ENCODE measurements at regions not wholly inside any gene's neighbourhood (a gene's known extent, or its start where the extent isn't known, plus 50 kb on each side); places are given as distances from the start of the nearest gene placed in this dataset.
"Not testable (repeated sequence)": the region's sequence is repeated elsewhere in the genome, so short reads cannot be mapped to it uniquely, and the experiment has no call there.

DNA sequence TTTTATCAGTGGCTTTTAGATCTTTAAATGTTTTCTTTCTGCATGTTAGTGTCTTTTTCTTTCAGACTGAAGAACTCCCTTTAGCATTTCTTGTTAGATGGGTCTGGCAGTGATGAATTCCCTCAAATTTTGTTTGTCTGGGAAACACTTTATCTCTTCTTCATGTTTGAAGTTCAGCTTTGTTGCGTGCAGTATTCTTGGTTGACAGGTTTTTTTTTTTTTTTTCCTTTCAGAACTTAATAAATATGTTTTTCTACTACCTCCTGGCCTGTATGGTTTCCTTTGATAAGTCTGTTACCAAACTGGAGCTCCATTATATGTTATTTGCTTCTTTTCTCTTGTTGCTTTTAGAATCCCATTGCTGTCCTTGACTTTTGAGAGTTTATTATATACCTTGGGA is 89.8 kb upstream of the ACKR3 start:
- H3K27ac ChIP-seq (ENCODE audit: low read depth, low read length), result no peak overlapping the region
- no peak overlapping the region for H3K4me3 ChIP-seq (ENCODE audit: low read depth in 1 of 5, low read length in 5 of 5)
- no peaks in the 10 kb centered on the region for H3K36me3 ChIP-seq (ENCODE audit: control insufficient read depth in 5 of 5, insufficient read depth in 5 of 5, low read length in 5 of 5)
- peaks cover 6 to 21% (median 18%) of the 10 kb centered on the region in 5 donors for H3K9me3 ChIP-seq (ENCODE audit: control insufficient read depth in 5 of 5, low read length in 5 of 5)
- no peak overlapping the region for H3K9ac ChIP-seq (ENCODE audit: low read length in 5 of 5)
- H3K27me3 ChIP-seq (ENCODE audit: control insufficient read depth in 5 of 5, insufficient read depth in 4 of 5, low read length in 5 of 5), result peaks cover 0 to 3% (median 0%) of the 10 kb centered on the region in 5 donors
- H3K4me1 ChIP-seq (ENCODE audit: control insufficient read depth in 5 of 5, insufficient read depth in 5 of 5, low read length in 5 of 5), result no peaks in the 10 kb centered on the region

DNA sequence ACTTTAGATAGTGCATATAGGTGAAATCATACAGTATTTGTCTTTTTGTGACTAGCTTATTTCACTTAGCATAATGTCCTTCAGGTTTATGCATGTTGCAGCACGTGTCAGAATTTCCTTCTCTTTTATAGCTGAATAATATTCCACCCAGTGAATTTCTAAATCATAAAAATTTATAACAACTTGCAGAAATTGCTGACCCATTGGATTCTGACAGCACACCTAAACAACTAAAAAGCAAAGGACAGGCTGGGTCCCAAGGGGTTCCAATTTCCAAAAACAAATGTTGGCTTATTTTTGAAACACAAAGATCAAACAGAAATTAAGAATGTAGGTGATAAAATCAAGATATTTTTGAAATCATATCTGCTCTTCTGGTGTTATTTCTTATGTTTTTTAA is 86.5 kb upstream of the ACKR3 start:
- H3K27me3 ChIP-seq (ENCODE audit: control insufficient read depth in 5 of 5, insufficient read depth in 4 of 5, low read length in 5 of 5), result peaks cover 0 to 3% (median 0%) of the 10 kb centered on the region in 5 donors

GRCh38 chr2:236485519-236485918 is 84.1 kb upstream of the ACKR3 start:
- Histone ChIP-seq H3K27ac (ENCODE audit: low read depth, low read length) (no peak overlapping the region), H3K9me3 (ENCODE audit: control insufficient read depth in 5 of 5, low read length in 5 of 5) (peaks cover 0 to 7% (median 6%) of the 10 kb centered on the region in 5 donors), H3K4me3 (ENCODE audit: low read depth in 1 of 5, low read length in 5 of 5) (no peak overlapping the region), H3K36me3 (ENCODE audit: control insufficient read depth in 5 of 5, insufficient read depth in 5 of 5, low read length in 5 of 5) (no peaks in the 10 kb centered on the region), H3K27me3 (ENCODE audit: control insufficient read depth in 5 of 5, insufficient read depth in 4 of 5, low read length in 5 of 5) (peaks cover 0 to 3% (median 0%) of the 10 kb centered on the region in 5 donors), H3K4me1 (ENCODE audit: control insufficient read depth in 5 of 5, insufficient read depth in 5 of 5, low read length in 5 of 5) (no peaks in the 10 kb centered on the region), H3K9ac (ENCODE audit: low read length in 5 of 5) (no peak overlapping the region)

More for the DNA sequence above, 86.5 kb upstream of the ACKR3 start:
- no peak overlapping the region for H3K9ac ChIP-seq (ENCODE audit: low read length in 5 of 5)
- no peak overlapping the region for H3K4me3 ChIP-seq (ENCODE audit: low read depth in 1 of 5, low read length in 5 of 5)
- H3K36me3 ChIP-seq (ENCODE audit: control insufficient read depth in 5 of 5, insufficient read depth in 5 of 5, low read length in 5 of 5), result no peaks in the 10 kb centered on the region
- peaks cover 6 to 21% (median 18%) of the 10 kb centered on the region in 5 donors for H3K9me3 ChIP-seq (ENCODE audit: control insufficient read depth in 5 of 5, low read length in 5 of 5)
- H3K27ac ChIP-seq (ENCODE audit: low read depth, low read length), result no peak overlapping the region
- no peaks in the 10 kb centered on the region for H3K4me1 ChIP-seq (ENCODE audit: control insufficient read depth in 5 of 5, insufficient read depth in 5 of 5, low read length in 5 of 5)

DNA sequence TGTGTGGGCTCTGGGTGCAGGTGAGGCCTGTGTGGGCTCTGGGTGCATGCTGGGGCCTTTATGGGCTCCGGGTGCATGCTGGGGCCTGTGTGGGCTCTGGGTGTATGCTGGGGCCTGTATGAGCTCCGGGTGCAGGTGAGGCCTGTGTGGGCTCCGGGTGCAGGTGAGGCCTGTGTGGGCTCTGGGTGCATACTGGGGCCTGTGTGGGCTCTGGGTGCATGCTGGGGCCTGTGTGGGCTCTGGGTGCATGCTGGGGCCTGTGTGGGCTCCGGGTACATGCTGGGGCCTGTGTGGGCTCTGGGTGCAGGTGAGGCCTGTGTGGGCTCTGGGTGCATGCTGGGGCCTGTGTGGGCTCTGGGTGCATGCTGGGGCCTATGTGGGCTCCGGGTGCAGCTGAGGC is 80.5 kb upstream of the ACKR3 start:
- not testable (repeated sequence) for H3K36me3 ChIP-seq (ENCODE audit: control insufficient read depth in 5 of 5, insufficient read depth in 5 of 5, low read length in 5 of 5); H3K4me1 ChIP-seq (ENCODE audit: control insufficient read depth in 5 of 5, insufficient read depth in 5 of 5, low read length in 5 of 5); H3K9ac ChIP-seq (ENCODE audit: low read length in 5 of 5); H3K9me3 ChIP-seq (ENCODE audit: control insufficient read depth in 5 of 5, low read length in 5 of 5); H3K27me3 ChIP-seq (ENCODE audit: control insufficient read depth in 5 of 5, insufficient read depth in 4 of 5, low read length in 5 of 5); H3K4me3 ChIP-seq (ENCODE audit: low read depth in 1 of 5, low read length in 5 of 5); H3K27ac ChIP-seq (ENCODE audit: low read depth, low read length)

GRCh38 chr2:236489895-236490404 is 79.7 kb upstream of the ACKR3 start:
- Histone ChIP-seq H3K4me1 (ENCODE audit: control insufficient read depth in 5 of 5, insufficient read depth in 5 of 5, low read length in 5 of 5) (no peaks in the 10 kb centered on the region), H3K9me3 (ENCODE audit: control insufficient read depth in 5 of 5, low read length in 5 of 5) (no peaks in the 10 kb centered on the region), H3K27ac (ENCODE audit: low read depth, low read length) (no peak overlapping the region), H3K9ac (ENCODE audit: low read length in 5 of 5) (no peak overlapping the region), H3K36me3 (ENCODE audit: control insufficient read depth in 5 of 5, insufficient read depth in 5 of 5, low read length in 5 of 5) (no peaks in the 10 kb centered on the region), H3K27me3 (ENCODE audit: control insufficient read depth in 5 of 5, insufficient read depth in 4 of 5, low read length in 5 of 5) (peaks cover 0 to 2% (median 0%) of the 10 kb centered on the region in 5 donors), H3K4me3 (ENCODE audit: low read depth in 1 of 5, low read length in 5 of 5) (no peak overlapping the region)

- no peak overlapping the region for H3K4me3 ChIP-seq (ENCODE audit: low read depth in 1 of 5, low read length in 5 of 5)
- H3K27ac ChIP-seq (ENCODE audit: low read depth, low read length), result no peak overlapping the region
- no peaks in the 10 kb centered on the region for H3K4me1 ChIP-seq (ENCODE audit: control insufficient read depth in 5 of 5, insufficient read depth in 5 of 5, low read length in 5 of 5)
- H3K36me3 ChIP-seq (ENCODE audit: control insufficient read depth in 5 of 5, insufficient read depth in 5 of 5, low read length in 5 of 5), result no peaks in the 10 kb centered on the region
- no peaks in the 10 kb centered on the region for H3K27me3 ChIP-seq (ENCODE audit: control insufficient read depth in 5 of 5, insufficient read depth in 4 of 5, low read length in 5 of 5)
- no peak overlapping the region for H3K9ac ChIP-seq (ENCODE audit: low read length in 5 of 5)
- no peaks in the 10 kb centered on the region for H3K9me3 ChIP-seq (ENCODE audit: control insufficient read depth in 5 of 5, low read length in 5 of 5)
These were observed 73.3 kb upstream of the ACKR3 start for GRCh38 chr2:236496340-236496739.

DNA sequence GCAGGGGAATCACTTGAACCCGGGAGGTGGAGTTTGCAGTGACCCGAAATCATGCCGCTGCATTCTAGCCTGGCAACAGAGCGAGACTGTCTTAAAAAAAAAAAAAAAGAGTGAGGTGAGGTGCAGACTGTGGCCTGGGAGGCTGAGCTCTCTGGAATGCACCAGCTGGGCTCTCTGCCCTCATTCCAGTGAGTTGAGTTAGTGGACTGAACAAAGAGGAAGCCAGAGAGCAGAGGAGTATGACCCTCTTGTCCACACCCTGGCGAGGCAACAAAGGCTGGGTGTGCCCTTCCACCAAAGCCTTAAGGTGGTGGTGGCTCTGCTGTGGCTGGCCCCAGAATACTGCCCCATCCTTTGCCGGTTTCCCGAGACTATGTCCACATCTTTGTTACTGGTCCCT is 71.3 kb upstream of the ACKR3 start:
- H3K36me3 ChIP-seq (ENCODE audit: control insufficient read depth in 5 of 5, insufficient read depth in 5 of 5, low read length in 5 of 5), result no peaks in the 10 kb centered on the region
- H3K27me3 ChIP-seq (ENCODE audit: control insufficient read depth in 5 of 5, insufficient read depth in 4 of 5, low read length in 5 of 5), result peaks cover 0 to 1% (median 0%) of the 10 kb centered on the region in 5 donors
- no peaks in the 10 kb centered on the region for H3K4me1 ChIP-seq (ENCODE audit: control insufficient read depth in 5 of 5, insufficient read depth in 5 of 5, low read length in 5 of 5)
- H3K4me3 ChIP-seq (ENCODE audit: low read depth in 1 of 5, low read length in 5 of 5), result no peak overlapping the region
- no peak overlapping the region for H3K27ac ChIP-seq (ENCODE audit: low read depth, low read length)
- no peaks in the 10 kb centered on the region for H3K9me3 ChIP-seq (ENCODE audit: control insufficient read depth in 5 of 5, low read length in 5 of 5)
- no peak overlapping the region for H3K9ac ChIP-seq (ENCODE audit: low read length in 5 of 5)

GRCh38 chr2:236499691-236500578 is 69.7 kb upstream of the ACKR3 start:
- Histone ChIP-seq H3K36me3 (ENCODE audit: control insufficient read depth in 5 of 5, insufficient read depth in 5 of 5, low read length in 5 of 5) (no peaks in the 10 kb centered on the region), H3K9me3 (ENCODE audit: control insufficient read depth in 5 of 5, low read length in 5 of 5) (no peaks in the 10 kb centered on the region), H3K27ac (ENCODE audit: low read depth, low read length) (no peak overlapping the region), H3K4me1 (ENCODE audit: control insufficient read depth in 5 of 5, insufficient read depth in 5 of 5, low read length in 5 of 5) (no peaks in the 10 kb centered on the region), H3K4me3 (ENCODE audit: low read depth in 1 of 5, low read length in 5 of 5) (no peak overlapping the region), H3K9ac (ENCODE audit: low read length in 5 of 5) (no peak overlapping the region), H3K27me3 (ENCODE audit: control insufficient read depth in 5 of 5, insufficient read depth in 4 of 5, low read length in 5 of 5) (peaks cover 0 to 3% (median 0%) of the 10 kb centered on the region in 5 donors)

- Histone ChIP-seq H3K9ac (ENCODE audit: low read length in 5 of 5) (no peak overlapping the region), H3K9me3 (ENCODE audit: control insufficient read depth in 5 of 5, low read length in 5 of 5) (no peaks in the 10 kb centered on the region), H3K4me1 (ENCODE audit: control insufficient read depth in 5 of 5, insufficient read depth in 5 of 5, low read length in 5 of 5) (no peaks in the 10 kb centered on the region), H3K27ac (ENCODE audit: low read depth, low read length) (no peak overlapping the region), H3K36me3 (ENCODE audit: control insufficient read depth in 5 of 5, insufficient read depth in 5 of 5, low read length in 5 of 5) (no peaks in the 10 kb centered on the region), H3K4me3 (ENCODE audit: low read depth in 1 of 5, low read length in 5 of 5) (no peak overlapping the region), H3K27me3 (ENCODE audit: control insufficient read depth in 5 of 5, insufficient read depth in 4 of 5, low read length in 5 of 5) (peaks cover 0 to 8% (median 3%) of the 10 kb centered on the region in 5 donors)
These were observed 68.6 kb upstream of the ACKR3 start for GRCh38 chr2:236501026-236501425.

- H3K9me3 ChIP-seq (ENCODE audit: control insufficient read depth in 5 of 5, low read length in 5 of 5), result no peaks in the 10 kb centered on the region
- H3K36me3 ChIP-seq (ENCODE audit: control insufficient read depth in 5 of 5, insufficient read depth in 5 of 5, low read length in 5 of 5), result no peaks in the 10 kb centered on the region
- peaks cover 0 to 8% (median 4%) of the 10 kb centered on the region in 5 donors for H3K27me3 ChIP-seq (ENCODE audit: control insufficient read depth in 5 of 5, insufficient read depth in 4 of 5, low read length in 5 of 5)
- H3K4me1 ChIP-seq (ENCODE audit: control insufficient read depth in 5 of 5, insufficient read depth in 5 of 5, low read length in 5 of 5), result no peaks in the 10 kb centered on the region
- H3K27ac ChIP-seq (ENCODE audit: low read depth, low read length), result no peak overlapping the region
- no peak overlapping the region for H3K9ac ChIP-seq (ENCODE audit: low read length in 5 of 5)
- H3K4me3 ChIP-seq (ENCODE audit: low read depth in 1 of 5, low read length in 5 of 5), result no peak overlapping the region
These were observed 68.1 kb upstream of the ACKR3 start for GRCh38 chr2:236501531-236501930.
